Panc1 (cell line): ENCODE measurements at regions not wholly inside any gene's neighbourhood (a gene's known extent, or its start where the extent isn't known, plus 50 kb on each side); places are given as distances from the start of the nearest gene placed in this dataset.

Experiments
- ATAC-seq: fragments of 200-7000 bp; cut with Tn5 transposase; 2 replicates; pipeline ENCODE4 v1.9.1; 2020; ENCODE audit warnings: mild to moderate bottlenecking, moderate library complexity
- BruUV-seq: library from RNA; stranded (reverse); fragments of 400-500 nt; replicated peaks from 2 replicates; lab custom pipeline; 2021; lab: Mats Ljungman, UMichigan
- CTCF ChIA-PET: fragments of 300-600 bp; sonication (Branson Sonifier 250); formaldehyde crosslinking; loops from one replicate; lab custom pipeline; 2022; ENCODE audit warnings: antibody characterized with exemption; lab: Charles Lee
- POLR2A ChIA-PET: fragments of 300-600 bp; sonication (Branson Sonifier 250); formaldehyde crosslinking; loops from one replicate; lab custom pipeline; 2022; ENCODE audit warnings: antibody characterized with exemption; lab: Charles Lee
- DNase-seq: peaks from one replicate; pipeline ENCODE4 v3.0.0-alpha.2; 2010; ENCODE audit warnings: low read depth, low spot score
- H3K27ac ChIP-seq: 2 replicates; pipeline ENCODE4 v1.5.1; 2011; ENCODE audit warnings: mild to moderate bottlenecking, low read length, inconsistent platforms
- H3K27me3 ChIP-seq: fragments of 200-500 bp; sonication (Bioruptor generic); 2 replicates; pipeline ENCODE4 v1.6.0; 2014; ENCODE audit warnings: low read length, inconsistent platforms; ENCODE audit not compliant: control insufficient read depth, insufficient read depth
- H3K36me3 ChIP-seq: fragments of 200-500 bp; sonication (Bioruptor generic); 2 replicates; pipeline ENCODE4 v1.5.1; 2014; ENCODE audit warnings: inconsistent platforms, mild to moderate bottlenecking, low read length, moderate library complexity; ENCODE audit not compliant: control insufficient read depth, insufficient read depth
- H3K4me1 ChIP-seq: 2 replicates; pipeline ENCODE4 v1.5.1; 2011; ENCODE audit warnings: inconsistent platforms, mild to moderate bottlenecking, low read length, moderate library complexity; ENCODE audit not compliant: control insufficient read depth, insufficient read depth
- H3K4me3 ChIP-seq, 2 experiments: 2 replicates each; pipeline ENCODE4 v1.5.1; 2011 to 2012; ENCODE audit warnings: low read depth in 2 of 2, low read length in 2 of 2, mild to moderate bottlenecking in 2 of 2, inconsistent platforms in 1 of 2, moderate library complexity in 1 of 2
- H3K9me3 ChIP-seq: fragments of 200-500 bp; sonication (Bioruptor generic); 2 replicates; pipeline ENCODE4 v1.5.1; 2014; ENCODE audit warnings: low read depth, mild to moderate bottlenecking, inconsistent platforms, low read length, moderate library complexity; ENCODE audit not compliant: control insufficient read depth, insufficient read depth
- CTCF ChIP-seq: fragments of 450-650 bp; IDR thresholded peaks from 2 replicates; pipeline ENCODE4 v1.5.1; 2017; ENCODE audit warnings: mild to moderate bottlenecking
- POLR2AphosphoS5 ChIP-seq: IDR thresholded peaks from 2 replicates; pipeline ENCODE4 v1.6.1; 2012; ENCODE audit warnings: mild to moderate bottlenecking, low read depth, low read length, moderate library complexity
- REST ChIP-seq, 2 experiments: IDR thresholded peaks; 2 replicates each; pipeline ENCODE4 v1.6.1; 2011 to 2012; ENCODE audit warnings: low read depth in 2 of 2, control low read depth in 1 of 2, low read length in 1 of 2, mild to moderate bottlenecking in 1 of 2, moderate library complexity in 1 of 2; ENCODE audit not compliant: insufficient read depth in 1 of 2
- SIN3A ChIP-seq: IDR thresholded peaks from 2 replicates; pipeline ENCODE4 v1.6.1; 2012; ENCODE audit warnings: low read depth, mild to moderate bottlenecking, low read length, moderate library complexity, borderline replicate concordance; ENCODE audit not compliant: insufficient read depth
- TCF7L2 ChIP-seq: IDR thresholded peaks from 2 replicates; pipeline ENCODE4 v1.6.1; 2011; ENCODE audit warnings: mild to moderate bottlenecking, low read depth, low read length, inconsistent platforms
- in situ Hi-C: cut with HindIII; loops from 2 replicates; pipeline ENCODE4 v1.10.0; 2016; ENCODE audit warnings: low sequenced_read_pairs, low pct_unique_long_range_greater_than_20kb
- intact Hi-C: fragments of 100-400 bp; cut with micrococcal nuclease; formaldehyde crosslinking; loops from one replicate; pipeline ENCODE4 v1.10.0; 2022; ENCODE audit not compliant: unreplicated experiment

- ChIA-PET POLR2A (no interaction called here), CTCF (no interaction called here)
- no peaks in the 10 kb centered on the region for H3K4me1 ChIP-seq
- ATAC-seq: no peak
- no peak for TF ChIP-seq SIN3A
- no peak for TF ChIP-seq TCF7L2
- no peak for TF ChIP-seq CTCF
- no peak for TF ChIP-seq REST (IDR thresholded peaks at IDR 0.05; ENCODE audit: insufficient read depth in 1 of 2, low read depth in 2 of 2, low read length in 1 of 2)
- no peak for TF ChIP-seq POLR2AphosphoS5
- intact Hi-C loops: no loop called here
- H3K27ac ChIP-seq: no peak overlapping the region
- no TSS peak for BruUV-seq
- H3K27me3 ChIP-seq: no peaks in the 10 kb centered on the region
- no peak for DNase-seq
- in situ Hi-C loops: no loop called here
- no peak overlapping the region for H3K4me3 ChIP-seq
- H3K9me3 ChIP-seq: no peaks in the 10 kb centered on the region
- H3K36me3 ChIP-seq: no peaks in the 10 kb centered on the region
Observed at GRCh38 chr1:221886311-221886710, 144.4 kb upstream of the DUSP10 start.

- intact Hi-C loops: no loop called here
Observed at GRCh38 chr1:221884821-221885220, 142.9 kb upstream of the DUSP10 start.

More at GRCh38 chr1:221884821-221885220, 142.9 kb upstream of the DUSP10 start:
- POLR2A ChIA-PET: no interaction called here
- no peaks in the 10 kb centered on the region for H3K9me3 ChIP-seq
- H3K4me3 ChIP-seq: no peak overlapping the region
- CTCF ChIA-PET: no interaction called here
- no peaks in the 10 kb centered on the region for H3K4me1 ChIP-seq
- BruUV-seq: no TSS peak
- TF ChIP-seq SIN3A: no peak
- no peak for TF ChIP-seq CTCF
- no peak for TF ChIP-seq POLR2AphosphoS5
- no peak for TF ChIP-seq REST (IDR thresholded peaks at IDR 0.05; ENCODE audit: insufficient read depth in 1 of 2, low read depth in 2 of 2, low read length in 1 of 2)
- no peak for TF ChIP-seq TCF7L2
- H3K27me3 ChIP-seq: no peaks in the 10 kb centered on the region
- no peak overlapping the region for H3K27ac ChIP-seq
- no peak for ATAC-seq
- in situ Hi-C loops: no loop called here
- DNase-seq: no peak
- no peaks in the 10 kb centered on the region for H3K36me3 ChIP-seq
